ENCODE measurements at regions not wholly inside any gene's neighbourhood (a gene's known extent, or its start where the extent isn't known, plus 50 kb on each side); places are given as distances from the start of the nearest gene placed in this dataset.

DNA sequence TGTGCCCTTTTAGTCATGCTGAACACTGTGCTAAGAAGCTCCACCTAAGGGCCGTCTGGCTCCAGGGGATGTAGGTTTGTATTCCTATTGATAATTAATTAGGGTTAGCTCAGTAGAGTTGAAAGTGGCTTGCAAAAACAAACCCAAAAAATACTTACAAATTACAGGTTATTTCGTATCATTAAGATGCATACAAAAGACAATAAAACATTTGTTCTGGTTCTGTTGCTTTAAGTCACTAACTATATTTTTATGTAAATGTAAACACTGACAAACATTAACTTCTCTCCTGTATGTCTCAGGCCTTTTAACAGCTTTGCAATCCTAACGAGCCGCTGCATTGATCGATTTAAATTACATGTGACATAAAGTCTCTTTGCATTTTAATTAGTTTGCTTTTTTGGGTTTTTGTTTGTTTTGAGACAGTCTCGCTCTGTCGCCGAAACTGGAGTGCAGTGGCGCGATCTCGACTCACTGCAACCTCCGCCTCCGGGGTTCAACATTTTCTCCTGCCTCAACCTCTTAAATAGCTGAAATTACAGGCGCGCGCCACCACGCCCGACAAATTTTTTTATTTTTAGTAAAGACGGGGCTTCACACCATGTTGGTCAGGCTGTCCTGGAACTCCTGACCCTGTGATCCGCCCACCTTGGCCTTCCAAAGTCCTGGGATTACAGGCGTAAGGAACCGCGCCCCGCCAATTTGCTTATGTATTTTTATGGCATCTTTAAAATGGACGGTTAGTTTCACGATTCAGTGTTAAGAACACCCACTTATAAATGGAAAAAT, 110.9 kb downstream of the HFE start:
- CTCF ChIA-PET: interaction anchor here (0.7 to 6.4 kb wide), 22 partner anchors 10 to 1610 kb away, joined by 3 to 56 read pairs (median 6); a partner anchor contains a TSS
- H3K27me3 ChIP-seq (ENCODE audit: control insufficient read depth in 1 of 2, insufficient read depth in 2 of 2, low read length in 2 of 2): no peaks in the 10 kb centered on the region
- H3K27ac ChIP-seq (ENCODE audit: low read depth in 1 of 2, low read length in 2 of 2): peak overlapping the region; percentile 62 to 82
- no peaks in the 10 kb centered on the region for H3K36me3 ChIP-seq (ENCODE audit: insufficient read depth, low read length)
- DNase-seq (peak in 9 of 14 experiments; percentile 17 to 66 (median 35)), ATAC-seq (ENCODE audit: poor library complexity) (no peak)
- Mint-ChIP-seq H3K9me3 (no peaks in the 10 kb centered on the region), H3K36me3 (ENCODE audit: low read depth) (peaks cover 40% of the 10 kb centered on the region), H3K4me1 (ENCODE audit: low read depth) (peaks cover 49% of the 10 kb centered on the region), H3K27me3 (no peaks in the 10 kb centered on the region), H3K27ac (peak overlapping the region; percentile 97), H3K4me3 (peak overlapping the region; percentile 94)
- intact Hi-C loops (cut with DNase I, micrococcal nuclease): loop anchor here (1.0 to 5.0 kb wide), 10 partner anchors 9 to 934 kb away; a partner anchor contains a TSS
- no peaks in the 10 kb centered on the region for H3K9me3 ChIP-seq (ENCODE audit: control insufficient read depth in 1 of 2, insufficient read depth in 1 of 2, low read length in 2 of 2)
- TF ChIP-seq, protein P1, sequence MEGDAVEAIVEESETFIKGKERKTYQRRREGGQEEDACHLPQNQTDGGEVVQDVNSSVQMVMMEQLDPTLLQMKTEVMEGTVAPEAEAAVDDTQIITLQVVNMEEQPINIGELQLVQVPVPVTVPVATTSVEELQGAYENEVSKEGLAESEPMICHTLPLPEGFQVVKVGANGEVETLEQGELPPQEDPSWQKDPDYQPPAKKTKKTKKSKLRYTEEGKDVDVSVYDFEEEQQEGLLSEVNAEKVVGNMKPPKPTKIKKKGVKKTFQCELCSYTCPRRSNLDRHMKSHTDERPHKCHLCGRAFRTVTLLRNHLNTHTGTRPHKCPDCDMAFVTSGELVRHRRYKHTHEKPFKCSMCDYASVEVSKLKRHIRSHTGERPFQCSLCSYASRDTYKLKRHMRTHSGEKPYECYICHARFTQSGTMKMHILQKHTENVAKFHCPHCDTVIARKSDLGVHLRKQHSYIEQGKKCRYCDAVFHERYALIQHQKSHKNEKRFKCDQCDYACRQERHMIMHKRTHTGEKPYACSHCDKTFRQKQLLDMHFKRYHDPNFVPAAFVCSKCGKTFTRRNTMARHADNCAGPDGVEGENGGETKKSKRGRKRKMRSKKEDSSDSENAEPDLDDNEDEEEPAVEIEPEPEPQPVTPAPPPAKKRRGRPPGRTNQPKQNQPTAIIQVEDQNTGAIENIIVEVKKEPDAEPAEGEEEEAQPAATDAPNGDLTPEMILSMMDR (IDR thresholded peaks at IDR 0.05): no peak
- POLR2A ChIA-PET: interaction anchor here (0.6 to 21.3 kb wide), 55 partner anchors 8 to 1943 kb away, joined by 3 to 1838 read pairs (median 33); partner anchors contain the start of genes HFE, HMGN4, ZKSCAN8 and ZNF184
- peak overlapping the region; percentile 75 for H3K4me3 ChIP-seq (ENCODE audit: low read length)
- H3K4me1 ChIP-seq (ENCODE audit: insufficient read depth, low read length): peaks cover 26% of the 10 kb centered on the region

DNA sequence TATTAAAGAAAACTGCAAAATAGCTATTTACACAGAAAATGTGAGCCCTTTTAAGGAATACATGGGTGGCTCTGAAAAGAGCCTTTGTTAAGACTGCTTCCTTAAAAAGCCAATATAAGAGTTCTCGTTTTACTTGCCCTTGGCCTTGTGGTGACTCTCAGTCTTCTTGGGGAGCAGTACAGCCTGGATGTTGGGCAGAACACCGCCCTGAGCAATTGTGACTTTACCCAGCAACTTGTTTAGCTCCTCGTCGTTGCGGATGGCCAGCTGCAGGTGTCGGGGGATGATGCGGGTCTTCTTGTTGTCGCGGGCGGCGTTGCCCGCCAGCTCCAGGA, 111.5 kb downstream of the HFE start:
- intact Hi-C loops (cut with DNase I, micrococcal nuclease): loop anchor here (1.0 to 5.0 kb wide), 11 partner anchors 18 to 171 kb away; a partner anchor contains a TSS
- Mint-ChIP-seq H3K27me3 (no peaks in the 10 kb centered on the region), H3K36me3 (ENCODE audit: low read depth) (peaks cover 40% of the 10 kb centered on the region), H3K9me3 (no peaks in the 10 kb centered on the region), H3K4me1 (ENCODE audit: low read depth) (peaks cover 43% of the 10 kb centered on the region), H3K27ac (peak overlapping the region; percentile 97), H3K4me3 (peak overlapping the region; percentile 94)
- ChIA-PET CTCF (interaction anchor here (0.6 to 6.4 kb wide), 15 partner anchors 10 to 173 kb away, joined by 3 to 56 read pairs (median 7); a partner anchor contains a TSS), POLR2A (interaction anchor here (0.6 to 21.3 kb wide), 54 partner anchors 8 to 1943 kb away, joined by 3 to 1838 read pairs (median 34); partner anchors contain the start of genes HMGN4 and ZKSCAN8)
- H3K27ac ChIP-seq (ENCODE audit: low read depth in 1 of 2, low read length in 2 of 2): peak overlapping the region; percentile 62 to 82
- no peaks in the 10 kb centered on the region for H3K36me3 ChIP-seq (ENCODE audit: insufficient read depth, low read length)
- TF ChIP-seq, protein P1 (IDR thresholded peaks at IDR 0.05): no peak
- H3K4me3 ChIP-seq (ENCODE audit: low read length): peak overlapping the region; percentile 75
- no peaks in the 10 kb centered on the region for H3K9me3 ChIP-seq (ENCODE audit: control insufficient read depth in 1 of 2, insufficient read depth in 1 of 2, low read length in 2 of 2)
- peaks cover 27% of the 10 kb centered on the region for H3K4me1 ChIP-seq (ENCODE audit: insufficient read depth, low read length)
- no peaks in the 10 kb centered on the region for H3K27me3 ChIP-seq (ENCODE audit: control insufficient read depth in 1 of 2, insufficient read depth in 2 of 2, low read length in 2 of 2)
- ATAC-seq (ENCODE audit: poor library complexity) (no peak), DNase-seq (peak in 2 of 14 experiments; percentile 43 to 62)

GRCh38 chr6:26199057-26199772, 112.0 kb downstream of the HFE start:
- Mint-ChIP-seq H3K4me1 (ENCODE audit: low read depth) (peaks cover 41% of the 10 kb centered on the region), H3K4me3 (peak overlapping the region; percentile 94), H3K27ac (peak overlapping the region; percentile 97), H3K36me3 (ENCODE audit: low read depth) (peaks cover 41% of the 10 kb centered on the region), H3K9me3 (no peaks in the 10 kb centered on the region), H3K27me3 (no peaks in the 10 kb centered on the region)
- Histone ChIP-seq H3K4me3 (ENCODE audit: low read length) (peak overlapping the region; percentile 75), H3K27ac (ENCODE audit: low read depth in 1 of 2, low read length in 2 of 2) (peak overlapping the region; percentile 62 to 82), H3K27me3 (ENCODE audit: control insufficient read depth in 1 of 2, insufficient read depth in 2 of 2, low read length in 2 of 2) (no peaks in the 10 kb centered on the region), H3K36me3 (ENCODE audit: insufficient read depth, low read length) (no peaks in the 10 kb centered on the region), H3K9me3 (ENCODE audit: control insufficient read depth in 1 of 2, insufficient read depth in 1 of 2, low read length in 2 of 2) (no peaks in the 10 kb centered on the region), H3K4me1 (ENCODE audit: insufficient read depth, low read length) (peaks cover 33% of the 10 kb centered on the region)
- ChIA-PET POLR2A (interaction anchor here (0.6 to 21.3 kb wide), 55 partner anchors 7 to 1942 kb away, joined by 3 to 1838 read pairs (median 33); partner anchors contain the start of genes HMGN4 and ZKSCAN8), CTCF (interaction anchor here (0.6 to 6.4 kb wide), 15 partner anchors 11 to 156 kb away, joined by 3 to 56 read pairs (median 7); a partner anchor contains a TSS)
- ATAC-seq (ENCODE audit: poor library complexity): peak; percentile 61
- intact Hi-C loops (cut with DNase I, micrococcal nuclease): loop anchor here (1.0 to 5.0 kb wide), 11 partner anchors 17 to 172 kb away; a partner anchor contains a TSS
- peak in 13 of 14 experiments; percentile 41 to 96 (median 62) for DNase-seq
- TF ChIP-seq, protein P1 (IDR thresholded peaks at IDR 0.05): no peak

All from CD4-positive, alpha-beta T cell (primary cell).